HEK293T (cell line): ENCODE measurements at regions not wholly inside any gene's neighbourhood (a gene's known extent, or its start where the extent isn't known, plus 50 kb on each side); places are given as distances from the start of the nearest gene placed in this dataset.

ENCODE experiments used
- BHLHE40 ChIP-seq: fragments of 450-650 bp; IDR thresholded peaks from 2 replicates; pipeline ENCODE4 v1.6.1; 2016; ENCODE audit warnings: mild to moderate bottlenecking, moderate library complexity, borderline replicate concordance
- CTBP1 ChIP-seq: fragments of 450-650 bp; IDR thresholded peaks from 2 replicates; pipeline ENCODE4 v1.6.1; 2016; ENCODE audit warnings: borderline replicate concordance
- ELF4 ChIP-seq: fragments of 450-650 bp; IDR thresholded peaks from 2 replicates; pipeline ENCODE4 v1.6.1; 2017; ENCODE audit warnings: antibody characterized with exemption
- FOXA1 ChIP-seq: fragments of 450-650 bp; IDR thresholded peaks from 2 replicates; pipeline ENCODE4 v1.6.1; 2016; ENCODE audit warnings: mild to moderate bottlenecking
- FOXK2 ChIP-seq: fragments of 450-650 bp; IDR thresholded peaks from 2 replicates; pipeline ENCODE4 v1.6.1; 2016; ENCODE audit warnings: mild to moderate bottlenecking
- HDGF ChIP-seq: fragments of 450-650 bp; IDR thresholded peaks from 2 replicates; pipeline ENCODE4 v1.6.1; 2017; ENCODE audit warnings: antibody characterized with exemption, borderline replicate concordance
- PKNOX1 ChIP-seq: fragments of 450-650 bp; IDR thresholded peaks from 2 replicates; pipeline ENCODE4 v1.6.1; 2016
- SP1 ChIP-seq: fragments of 450-650 bp; IDR thresholded peaks from 2 replicates; pipeline ENCODE4 v1.6.1; 2017
- SUZ12 ChIP-seq: fragments of 450-650 bp; IDR thresholded peaks from 2 replicates; pipeline ENCODE4 v1.6.1; 2016; ENCODE audit warnings: mild to moderate bottlenecking
- TARDBP ChIP-seq: fragments of 450-650 bp; IDR thresholded peaks from 2 replicates; pipeline ENCODE4 v1.6.1; 2016
- ZNF384 ChIP-seq: fragments of 450-650 bp; IDR thresholded peaks from 2 replicates; pipeline ENCODE4 v1.6.1; 2016

- no peak for TF ChIP-seq SUZ12
- no peak for TF ChIP-seq BHLHE40
- no peak for TF ChIP-seq FOXK2
- no peak for TF ChIP-seq HDGF
- no peak for TF ChIP-seq SP1
- TF ChIP-seq FOXA1 = no peak
- TF ChIP-seq TARDBP = no peak
- TF ChIP-seq ELF4 = no peak
- TF ChIP-seq CTBP1 = no peak
- no peak for TF ChIP-seq ZNF384
- no peak for TF ChIP-seq PKNOX1
Measured at GRCh38 chrX:99777912-99778311, 632.2 kb downstream of the PCDH19 start.
